CD4-positive, alpha-beta T cell (primary cell): ENCODE measurements at regions not wholly inside any gene's neighbourhood (a gene's known extent, or its start where the extent isn't known, plus 50 kb on each side); places are given as distances from the start of the nearest gene placed in this dataset.

ENCODE experiments used
- ATAC-seq: fragments of 200-7000 bp; cut with Tn5 transposase; one replicate; pipeline ENCODE4 v1.10.0; 2022; ENCODE audit warnings: mild to moderate bottlenecking; ENCODE audit not compliant: poor library complexity
- CTCF ChIA-PET: fragments of 350-600 bp; sonication (Branson Sonifier 250); formaldehyde crosslinking; loops from one replicate; lab custom pipeline; 2021; ENCODE audit warnings: antibody characterized with exemption, inconsistent platforms; lab: Charles Lee
- POLR2A ChIA-PET: fragments of 350-600 bp; sonication (Branson Sonifier 250); formaldehyde crosslinking; loops from one replicate; lab custom pipeline; 2021; ENCODE audit warnings: antibody characterized with exemption, inconsistent platforms; lab: Charles Lee
- DNase-seq, 14 experiments: peaks; one replicate each; pipeline ENCODE4 v3.0.0-alpha.2; 2013 to 2020; ENCODE audit warnings: mixed read lengths in 2 of 14
- H3K27ac ChIP-seq, 2 donors: one replicate each; pipeline versions ENCODE4 v1.5.1 to v1.7.0; 2013; ENCODE audit warnings: low read length in 2 of 2, low read depth in 1 of 2, mild to moderate bottlenecking in 1 of 2
- H3K27me3 ChIP-seq, 2 experiments: 1 replicate in 1 of 2; 2 replicates in 1 of 2; pipeline versions ENCODE4 v1.6.1 to v1.7.0; 2013; ENCODE audit warnings: low read length in 2 of 2, control low read depth in 1 of 2, mild to moderate bottlenecking in 1 of 2, moderate library complexity in 1 of 2; ENCODE audit not compliant: insufficient read depth in 2 of 2, control insufficient read depth in 1 of 2
- H3K36me3 ChIP-seq: one replicate; pipeline ENCODE4 v1.6.1; 2013; ENCODE audit warnings: low read length, control low read depth; ENCODE audit not compliant: insufficient read depth
- H3K4me1 ChIP-seq: one replicate; pipeline ENCODE4 v1.6.1; 2013; ENCODE audit warnings: low read length, control low read depth; ENCODE audit not compliant: insufficient read depth
- H3K4me3 ChIP-seq: one replicate; pipeline ENCODE4 v1.5.1; 2013; ENCODE audit warnings: mild to moderate bottlenecking, low read length, moderate library complexity
- H3K9me3 ChIP-seq, 2 experiments: 1 replicate in 1 of 2; 2 replicates in 1 of 2; pipeline versions ENCODE4 v1.6.1 to v1.7.0; 2013; ENCODE audit warnings: low read length in 2 of 2, mild to moderate bottlenecking in 2 of 2, control low read depth in 1 of 2, moderate library complexity in 1 of 2; ENCODE audit not compliant: control insufficient read depth in 1 of 2, insufficient read depth in 1 of 2
- H3K27ac Mint-ChIP-seq: one replicate; pipeline ENCODE4 v1.8.0; 2020; ENCODE audit warnings: mixed read lengths
- H3K27me3 Mint-ChIP-seq: one replicate; pipeline ENCODE4 v1.8.0; 2021; ENCODE audit warnings: mixed read lengths
- H3K36me3 Mint-ChIP-seq: one replicate; pipeline ENCODE4 v1.8.0; 2021; ENCODE audit warnings: low read depth, mixed read lengths
- H3K4me1 Mint-ChIP-seq: one replicate; pipeline ENCODE4 v1.8.0; 2021; ENCODE audit warnings: low read depth, mixed read lengths
- H3K4me3 Mint-ChIP-seq: one replicate; pipeline ENCODE4 v1.8.0; 2020; ENCODE audit warnings: mild to moderate bottlenecking, mixed read lengths
- H3K9me3 Mint-ChIP-seq: one replicate; pipeline ENCODE4 v1.8.0; 2020; ENCODE audit warnings: mixed read lengths
- intact Hi-C, 2 experiments: fragments of 100-400 bp; cut with DNase I in 1 of 2; cut with micrococcal nuclease in 1 of 2; formaldehyde crosslinking; loops; one replicate each; pipeline versions ENCODE4 v1.15.1 to v1.9.0; 2023 to 2025; cut with DNase I, micrococcal nuclease
- TF ChIP-seq, protein P1 (sequence below): fragments of 200-600 bp; IDR thresholded peaks from one replicate; pipeline ENCODE4 v1.8.0; 2022; ENCODE audit warnings: antibody characterized with exemption, mild to moderate bottlenecking

- DNase-seq (no peak), ATAC-seq (no peak)
- H3K36me3 Mint-ChIP-seq: no peaks in the 10 kb centered on the region
- intact Hi-C loops: no loop called here
- Histone ChIP-seq H3K9me3 (no peaks in the 10 kb centered on the region), H3K27me3 (no peaks in the 10 kb centered on the region), H3K36me3 (no peaks in the 10 kb centered on the region), H3K4me1 (no peaks in the 10 kb centered on the region), H3K27ac (no peak overlapping the region), H3K4me3 (no peak overlapping the region)
- peaks cover 7% of the 10 kb centered on the region for H3K9me3 Mint-ChIP-seq
- ChIA-PET POLR2A (no interaction called here), CTCF (no interaction called here)
- H3K27ac Mint-ChIP-seq: no peak overlapping the region
- H3K4me1 Mint-ChIP-seq: no peaks in the 10 kb centered on the region
- H3K4me3 Mint-ChIP-seq: no peak overlapping the region
- H3K27me3 Mint-ChIP-seq: no peaks in the 10 kb centered on the region
- TF ChIP-seq, protein P1, sequence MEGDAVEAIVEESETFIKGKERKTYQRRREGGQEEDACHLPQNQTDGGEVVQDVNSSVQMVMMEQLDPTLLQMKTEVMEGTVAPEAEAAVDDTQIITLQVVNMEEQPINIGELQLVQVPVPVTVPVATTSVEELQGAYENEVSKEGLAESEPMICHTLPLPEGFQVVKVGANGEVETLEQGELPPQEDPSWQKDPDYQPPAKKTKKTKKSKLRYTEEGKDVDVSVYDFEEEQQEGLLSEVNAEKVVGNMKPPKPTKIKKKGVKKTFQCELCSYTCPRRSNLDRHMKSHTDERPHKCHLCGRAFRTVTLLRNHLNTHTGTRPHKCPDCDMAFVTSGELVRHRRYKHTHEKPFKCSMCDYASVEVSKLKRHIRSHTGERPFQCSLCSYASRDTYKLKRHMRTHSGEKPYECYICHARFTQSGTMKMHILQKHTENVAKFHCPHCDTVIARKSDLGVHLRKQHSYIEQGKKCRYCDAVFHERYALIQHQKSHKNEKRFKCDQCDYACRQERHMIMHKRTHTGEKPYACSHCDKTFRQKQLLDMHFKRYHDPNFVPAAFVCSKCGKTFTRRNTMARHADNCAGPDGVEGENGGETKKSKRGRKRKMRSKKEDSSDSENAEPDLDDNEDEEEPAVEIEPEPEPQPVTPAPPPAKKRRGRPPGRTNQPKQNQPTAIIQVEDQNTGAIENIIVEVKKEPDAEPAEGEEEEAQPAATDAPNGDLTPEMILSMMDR: no peak
Observed at GRCh38 chr18:73476031-73476430, 608.2 kb upstream of the NETO1 start.

DNA sequence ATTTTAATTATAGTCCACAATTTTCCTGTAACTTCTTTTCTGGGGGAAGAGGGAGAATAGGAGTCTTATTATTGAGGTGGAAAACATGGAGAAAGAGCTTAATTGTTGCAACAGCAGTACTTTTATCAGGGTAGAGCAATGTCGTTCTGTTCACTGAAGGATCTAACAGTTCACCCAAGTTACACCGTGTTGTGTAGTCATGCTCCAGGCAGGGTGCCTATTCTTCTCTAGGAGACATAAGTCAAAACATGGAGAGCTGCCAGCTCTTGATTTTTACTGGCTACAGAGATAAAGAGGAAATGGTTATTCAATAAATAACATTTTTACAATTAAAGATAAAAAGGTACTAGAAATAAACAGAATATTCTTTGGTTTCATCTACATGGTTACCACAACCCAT is 594.3 kb upstream of the NETO1 start:
- peaks cover 0 to 3% of the 10 kb centered on the region in 2 experiments for H3K9me3 ChIP-seq
- no peaks in the 10 kb centered on the region for H3K9me3 Mint-ChIP-seq
- no peaks in the 10 kb centered on the region for H3K4me1 ChIP-seq
- ATAC-seq (no peak), DNase-seq (no peak)
- intact Hi-C loops: no loop called here
- no peak overlapping the region for H3K4me3 Mint-ChIP-seq
- TF ChIP-seq, protein P1: no peak
- ChIA-PET CTCF (no interaction called here), POLR2A (no interaction called here)
- no peak overlapping the region for H3K27ac Mint-ChIP-seq
- no peaks in the 10 kb centered on the region for H3K36me3 Mint-ChIP-seq
- no peak overlapping the region for H3K4me3 ChIP-seq
- H3K27ac ChIP-seq: no peak overlapping the region
- no peaks in the 10 kb centered on the region for H3K27me3 Mint-ChIP-seq
- H3K36me3 ChIP-seq: no peaks in the 10 kb centered on the region
- no peaks in the 10 kb centered on the region for H3K4me1 Mint-ChIP-seq
- H3K27me3 ChIP-seq: no peaks in the 10 kb centered on the region

- ChIA-PET CTCF (no interaction called here), POLR2A (no interaction called here)
- H3K9me3 Mint-ChIP-seq: no peaks in the 10 kb centered on the region
- Histone ChIP-seq H3K27me3 (no peaks in the 10 kb centered on the region), H3K27ac (no peak overlapping the region), H3K9me3 (peaks cover 0 to 3% of the 10 kb centered on the region in 2 experiments), H3K4me1 (no peaks in the 10 kb centered on the region), H3K36me3 (no peaks in the 10 kb centered on the region), H3K4me3 (no peak overlapping the region)
- H3K27ac Mint-ChIP-seq: no peak overlapping the region
- TF ChIP-seq, protein P1: no peak
- no peaks in the 10 kb centered on the region for H3K27me3 Mint-ChIP-seq
- H3K4me1 Mint-ChIP-seq: no peaks in the 10 kb centered on the region
- no peaks in the 10 kb centered on the region for H3K36me3 Mint-ChIP-seq
- H3K4me3 Mint-ChIP-seq: no peak overlapping the region
- intact Hi-C loops: no loop called here
- no peak for DNase-seq
- no peak for ATAC-seq
Observed at GRCh38 chr18:73461780-73462059, 593.9 kb upstream of the NETO1 start.
